A673 (cell line): ENCODE measurements at regions not wholly inside any gene's neighbourhood (a gene's known extent, or its start where the extent isn't known, plus 50 kb on each side); places are given as distances from the start of the nearest gene placed in this dataset.

Experiments used
- BruUV-seq: library from RNA; stranded (reverse); fragments of 400-500 nt; replicated peaks from 2 replicates; lab custom pipeline; 2021; lab: Mats Ljungman, UMichigan
- CTCF ChIA-PET: fragments of 300-600 bp; sonication (Branson Sonifier 250); formaldehyde crosslinking; loops from one replicate; lab custom pipeline; 2022; ENCODE audit warnings: antibody characterized with exemption; lab: Charles Lee
- POLR2A ChIA-PET: fragments of 300-600 bp; sonication (Branson Sonifier 250); formaldehyde crosslinking; loops from one replicate; lab custom pipeline; 2022; ENCODE audit warnings: antibody characterized with exemption; ENCODE audit not compliant: low non-redundant PET; lab: Charles Lee
- DNase-seq: peaks from one replicate; pipeline ENCODE4 v3.0.0-alpha.2; 2015; ENCODE audit warnings: low spot score
- H3K27ac ChIP-seq: fragments of 200-600 bp; sonication (generic); 2 replicates; pipeline ENCODE4 v1.5.1; 2016; ENCODE audit warnings: mixed run types, low read depth, mild to moderate bottlenecking, mixed read lengths, antibody characterized with exemption, low read length; ENCODE audit not compliant: poor library complexity, severe bottlenecking
- H3K27me3 ChIP-seq: fragments of 200-600 bp; sonication (generic); replicated peaks from 2 replicates; pipeline ENCODE4 v1.6.1; 2017; ENCODE audit warnings: mixed run types, low read depth, mild to moderate bottlenecking, mixed read lengths, antibody characterized with exemption, low read length; ENCODE audit not compliant: insufficient read depth, poor library complexity
- H3K36me3 ChIP-seq: fragments of 200-600 bp; sonication (generic); 2 replicates; pipeline ENCODE4 v1.6.1; 2016; ENCODE audit warnings: mixed run types, mild to moderate bottlenecking, mixed read lengths, antibody characterized with exemption, low read length; ENCODE audit not compliant: insufficient read depth, poor library complexity, severe bottlenecking
- H3K4me1 ChIP-seq: fragments of 200-600 bp; sonication (generic); 2 replicates; pipeline ENCODE4 v1.6.1; 2017; ENCODE audit warnings: mixed run types, mild to moderate bottlenecking, mixed read lengths, antibody characterized with exemption, low read length; ENCODE audit not compliant: insufficient read depth, poor library complexity, severe bottlenecking
- H3K4me3 ChIP-seq: fragments of 200-600 bp; sonication (generic); 2 replicates; pipeline ENCODE4 v1.5.1; 2016; ENCODE audit warnings: low read depth, mixed run types, mild to moderate bottlenecking, mixed read lengths, low read length; ENCODE audit not compliant: poor library complexity, severe bottlenecking
- H3K9me3 ChIP-seq: fragments of 200-600 bp; sonication (generic); 2 replicates; pipeline ENCODE4 v1.6.1; 2016; ENCODE audit warnings: mixed run types, low read depth, mild to moderate bottlenecking, mixed read lengths, antibody characterized with exemption, low read length; ENCODE audit not compliant: poor library complexity, severe bottlenecking
- EZH2 ChIP-seq: fragments of 200-600 bp; sonication (generic); IDR thresholded peaks from 2 replicates; pipeline ENCODE4 v1.6.1; 2017; ENCODE audit warnings: borderline replicate concordance, low read depth, mild to moderate bottlenecking, mixed read lengths, antibody characterized with exemption, low read length; ENCODE audit not compliant: poor library complexity, severe bottlenecking
- intact Hi-C: fragments of 100-400 bp; cut with micrococcal nuclease; formaldehyde crosslinking; loops from one replicate; pipeline ENCODE4 v1.10.0; 2022; ENCODE audit not compliant: unreplicated experiment
- TF ChIP-seq, protein P1 (sequence below): fragments of 300-800, 200-600 bp; sonication (generic); conservative IDR thresholded peaks from 2 replicates; pipeline ENCODE4 v1.5.1; 2017; ENCODE audit warnings: low read depth, mild to moderate bottlenecking, antibody characterized with exemption, low read length, moderate library complexity, mixed read lengths

DNA sequence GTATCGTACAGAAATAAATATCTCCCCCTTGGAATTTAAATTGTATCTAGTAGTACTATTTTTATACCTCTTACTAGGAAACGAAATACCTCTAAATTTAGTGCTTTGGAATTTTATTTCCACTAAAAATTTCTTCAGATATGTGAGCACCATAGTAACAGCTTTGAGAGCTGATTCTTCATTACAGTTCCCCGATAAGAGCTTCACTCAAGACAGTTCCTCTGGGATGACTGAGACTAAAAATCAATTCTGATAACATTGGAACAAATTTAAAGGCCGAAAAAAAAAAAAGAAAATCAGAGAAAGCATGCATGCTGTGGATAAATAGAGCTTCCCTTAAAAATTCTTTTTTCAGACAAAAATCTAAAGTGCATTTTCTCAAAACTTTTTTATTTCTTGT lies 68.5 kb upstream of the MEF2C start:
- Histone ChIP-seq H3K4me3 (no peak overlapping the region), H3K36me3 (no peaks in the 10 kb centered on the region), H3K27me3 (no peaks in the 10 kb centered on the region), H3K27ac (no peak overlapping the region), H3K4me1 (no peaks in the 10 kb centered on the region), H3K9me3 (no peaks in the 10 kb centered on the region)
- no TSS peak for BruUV-seq
- no peak for DNase-seq
- no peak for TF ChIP-seq EZH2
- TF ChIP-seq, protein P1, sequence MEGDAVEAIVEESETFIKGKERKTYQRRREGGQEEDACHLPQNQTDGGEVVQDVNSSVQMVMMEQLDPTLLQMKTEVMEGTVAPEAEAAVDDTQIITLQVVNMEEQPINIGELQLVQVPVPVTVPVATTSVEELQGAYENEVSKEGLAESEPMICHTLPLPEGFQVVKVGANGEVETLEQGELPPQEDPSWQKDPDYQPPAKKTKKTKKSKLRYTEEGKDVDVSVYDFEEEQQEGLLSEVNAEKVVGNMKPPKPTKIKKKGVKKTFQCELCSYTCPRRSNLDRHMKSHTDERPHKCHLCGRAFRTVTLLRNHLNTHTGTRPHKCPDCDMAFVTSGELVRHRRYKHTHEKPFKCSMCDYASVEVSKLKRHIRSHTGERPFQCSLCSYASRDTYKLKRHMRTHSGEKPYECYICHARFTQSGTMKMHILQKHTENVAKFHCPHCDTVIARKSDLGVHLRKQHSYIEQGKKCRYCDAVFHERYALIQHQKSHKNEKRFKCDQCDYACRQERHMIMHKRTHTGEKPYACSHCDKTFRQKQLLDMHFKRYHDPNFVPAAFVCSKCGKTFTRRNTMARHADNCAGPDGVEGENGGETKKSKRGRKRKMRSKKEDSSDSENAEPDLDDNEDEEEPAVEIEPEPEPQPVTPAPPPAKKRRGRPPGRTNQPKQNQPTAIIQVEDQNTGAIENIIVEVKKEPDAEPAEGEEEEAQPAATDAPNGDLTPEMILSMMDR, result no peak
- intact Hi-C loops, result no loop called here
- CTCF ChIA-PET, result interaction anchor here (0.5 kb wide), 1 partner anchor 10 kb away, joined by 4 read pairs; no protein-coding TSS in a partner anchor
- POLR2A ChIA-PET, result no interaction called here

DNA sequence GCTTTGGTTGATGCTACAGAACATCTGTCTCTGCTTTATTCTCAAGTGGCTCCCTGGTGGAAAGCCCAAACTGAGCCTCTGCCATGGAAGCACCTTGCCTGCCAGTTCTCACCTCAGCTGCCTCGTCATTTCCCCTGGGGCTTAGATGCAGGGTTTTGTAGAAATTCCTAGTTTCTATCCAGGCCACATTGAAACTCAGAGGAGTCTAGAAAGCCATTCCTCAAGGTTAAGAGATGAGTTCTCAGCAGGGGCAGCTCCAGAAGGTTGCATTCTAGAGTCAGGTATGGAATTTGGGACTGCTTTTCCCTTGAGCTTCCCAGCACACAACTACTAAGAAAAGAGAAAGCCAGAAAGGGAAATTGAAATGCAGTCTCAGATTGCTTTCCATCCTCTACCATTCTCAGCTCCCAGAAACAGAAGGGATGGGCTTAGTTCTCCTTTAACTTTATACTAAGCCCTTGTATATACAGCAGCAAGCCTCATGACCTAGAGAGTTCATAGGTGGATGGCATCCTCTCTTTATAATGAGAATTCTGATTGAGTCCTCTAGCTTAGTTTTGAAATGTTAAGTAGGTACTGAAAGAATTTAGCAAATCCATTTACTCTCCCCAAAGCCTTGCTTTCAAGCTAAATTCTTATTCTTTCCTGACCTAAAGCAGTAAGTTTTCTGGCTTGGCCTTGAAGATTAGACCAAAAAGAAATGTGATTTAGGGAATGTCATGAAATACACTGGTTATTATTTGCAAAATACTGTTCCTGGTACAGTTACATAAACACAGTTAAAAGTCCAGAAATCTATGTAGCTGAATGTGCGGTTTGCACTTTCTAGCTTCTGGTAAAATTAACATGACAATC lies 66.0 kb upstream of the MEF2C start:
- no peaks in the 10 kb centered on the region for H3K36me3 ChIP-seq
- no peak overlapping the region for H3K27ac ChIP-seq
- BruUV-seq, result no TSS peak
- no peaks in the 10 kb centered on the region for H3K4me1 ChIP-seq
- DNase-seq, result no peak
- TF ChIP-seq, protein P1, result no peak
- intact Hi-C loops, result no loop called here
- H3K27me3 ChIP-seq, result no peaks in the 10 kb centered on the region
- no peak overlapping the region for H3K4me3 ChIP-seq
- CTCF ChIA-PET, result no interaction called here
- POLR2A ChIA-PET, result no interaction called here
- H3K9me3 ChIP-seq, result no peaks in the 10 kb centered on the region

DNA sequence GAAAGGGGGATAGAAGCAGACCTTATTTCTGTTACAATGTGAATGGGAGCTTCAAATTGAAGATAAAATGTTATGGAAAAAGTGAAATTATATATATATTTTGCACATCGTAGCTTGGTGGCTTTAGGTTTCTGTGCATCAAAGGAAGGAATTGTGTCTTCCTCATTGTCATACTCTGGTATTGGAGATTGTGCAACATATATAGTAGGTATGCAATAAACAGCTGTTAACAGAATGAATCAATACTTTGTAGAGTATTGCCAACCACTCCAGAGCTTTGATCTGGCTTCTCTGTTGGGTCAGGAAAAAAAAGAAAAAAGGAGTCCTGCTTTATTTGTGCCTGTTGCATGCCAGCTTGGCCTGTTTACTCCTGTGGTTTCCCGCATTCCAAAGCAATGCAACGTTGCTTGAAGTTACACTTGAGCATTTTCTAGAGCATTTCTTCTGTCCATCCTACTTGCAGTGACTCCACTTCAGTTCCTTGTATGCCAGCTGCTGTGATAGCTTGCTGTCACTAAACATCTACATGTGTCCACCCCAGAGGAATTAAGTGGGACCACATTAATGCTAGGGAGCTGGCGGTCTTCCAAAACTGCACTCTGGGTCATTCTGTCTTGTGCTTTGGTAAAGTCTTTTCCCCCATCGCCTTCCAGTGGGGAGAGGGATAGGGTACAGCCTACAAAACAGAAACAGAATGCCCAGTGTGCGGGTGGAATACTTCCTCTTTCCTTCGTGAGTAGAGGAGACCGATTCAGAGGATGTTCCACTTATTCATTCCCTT lies 62.0 kb upstream of the MEF2C start:
- intact Hi-C loops, result no loop called here
- POLR2A ChIA-PET, result no interaction called here
- DNase-seq, result peak; percentile 3

More for the DNA sequence above, 62.0 kb upstream of the MEF2C start:
- BruUV-seq, result no TSS peak
- H3K9me3 ChIP-seq, result no peaks in the 10 kb centered on the region
- no peaks in the 10 kb centered on the region for H3K36me3 ChIP-seq
- H3K4me3 ChIP-seq, result no peak overlapping the region
- H3K27ac ChIP-seq, result no peak overlapping the region
- H3K4me1 ChIP-seq, result no peaks in the 10 kb centered on the region
- CTCF ChIA-PET, result no interaction called here
- TF ChIP-seq, protein P1, result no peak
- H3K27me3 ChIP-seq, result no peaks in the 10 kb centered on the region
